SH-SY5Y (cell line): ENCODE measurements at regions not wholly inside any gene's neighbourhood (a gene's known extent, or its start where the extent isn't known, plus 50 kb on each side); places are given as distances from the start of the nearest gene placed in this dataset.

Experiments used
- GATA2 ChIP-seq: IDR thresholded peaks from 2 replicates; pipeline ENCODE4 v1.6.1; 2011; ENCODE audit warnings: mild to moderate bottlenecking, low read depth, low read length
- GATA3 ChIP-seq: IDR thresholded peaks from 2 replicates; pipeline ENCODE4 v1.6.1; 2011; ENCODE audit warnings: low read depth, mild to moderate bottlenecking, low read length, moderate library complexity

- TF ChIP-seq GATA2 (no peak), GATA3 (no peak)
These were observed 120.3 kb upstream of the FAT3 start for GRCh38 chr11:92104349-92104748.
